HL-60 (cell line): ENCODE measurements at regions not wholly inside any gene's neighbourhood (a gene's known extent, or its start where the extent isn't known, plus 50 kb on each side); places are given as distances from the start of the nearest gene placed in this dataset.
"Not testable (repeated sequence)": the region's sequence is repeated elsewhere in the genome, so short reads cannot be mapped to it uniquely, and the experiment has no call there.

Source experiments
- CTCF ChIP-seq: IDR thresholded peaks from one replicate; pipeline ENCODE4 v1.5.1; 2011; ENCODE audit warnings: low read length, control low read depth, inconsistent platforms; ENCODE audit not compliant: insufficient read depth
- POLR2AphosphoS5 ChIP-seq: IDR thresholded peaks from 2 replicates; pipeline ENCODE4 v1.6.1; 2012; ENCODE audit warnings: low read depth
- SPI1 ChIP-seq: IDR thresholded peaks from 2 replicates; pipeline ENCODE4 v1.6.1; 2012; ENCODE audit warnings: low read depth, mild to moderate bottlenecking, borderline replicate concordance

- TF ChIP-seq POLR2AphosphoS5, CTCF, SPI1: not testable (repeated sequence)
Observed at GRCh38 chr12:8351073-8351472, 104.7 kb upstream of the CLEC6A start.
